ENCODE measurements at regions not wholly inside any gene's neighbourhood (a gene's known extent, or its start where the extent isn't known, plus 50 kb on each side); places are given as distances from the start of the nearest gene placed in this dataset.

- TF ChIP-seq TAF1 (IDR thresholded peaks at IDR 0.05; ENCODE audit: borderline replicate concordance, low read depth, low read length), result no peak
- TF ChIP-seq POLR2A (IDR thresholded peaks at IDR 0.05; ENCODE audit: low read depth, low read length), result no peak
- TF ChIP-seq POLR2AphosphoS5 (IDR thresholded peaks at IDR 0.05; ENCODE audit: low read depth, low read length), result no peak
These were observed 54.0 kb upstream of the CHMP2B start for GRCh38 chr3:87173071-87173470.
